GM23338 (cell line): ENCODE measurements at regions not wholly inside any gene's neighbourhood (a gene's known extent, or its start where the extent isn't known, plus 50 kb on each side); places are given as distances from the start of the nearest gene placed in this dataset.

Source experiments
- ATAC-seq: fragments of 200-7000 bp; cut with Tn5 transposase; 3 replicates; pipeline ENCODE4 v1.9.1; 2020
- DNase-seq: peaks from one replicate; pipeline ENCODE4 v3.0.0-alpha.2; 2015; ENCODE audit warnings: low spot score
- H2AFZ ChIP-seq: fragments of 200-600 bp; sonication (generic); 2 replicates; pipeline ENCODE4 v1.8.0; 2016; ENCODE audit warnings: antibody characterized with exemption, mild to moderate bottlenecking, moderate library complexity
- H3F3A ChIP-seq: fragments of 200-600 bp; sonication (generic); replicated peaks from 2 replicates; pipeline ENCODE4 v1.8.0; 2017; ENCODE audit warnings: antibody characterized with exemption, mixed run types, low read depth
- H3K27ac ChIP-seq: fragments of 200-600 bp; sonication (generic); 2 replicates; pipeline ENCODE4 v1.6.1; 2016; ENCODE audit warnings: low read depth
- H3K27me3 ChIP-seq: fragments of 200-600 bp; sonication (generic); 2 replicates; pipeline ENCODE4 v1.8.0; 2016; ENCODE audit warnings: mild to moderate bottlenecking, mixed run types, moderate library complexity; ENCODE audit not compliant: insufficient read depth
- H3K36me3 ChIP-seq: fragments of 200-600 bp; sonication (generic); 2 replicates; pipeline ENCODE4 v1.8.0; 2016; ENCODE audit warnings: mild to moderate bottlenecking; ENCODE audit not compliant: insufficient read depth
- H3K4me1 ChIP-seq: fragments of 200-600 bp; sonication (generic); 2 replicates; pipeline ENCODE4 v1.8.0; 2016; ENCODE audit warnings: mild to moderate bottlenecking, moderate library complexity; ENCODE audit not compliant: insufficient read depth
- H3K4me2 ChIP-seq: fragments of 200-600 bp; sonication (generic); 2 replicates; pipeline ENCODE4 v1.7.1; 2017; ENCODE audit warnings: mixed run types
- H3K4me3 ChIP-seq: fragments of 200-600 bp; sonication (generic); 2 replicates; pipeline ENCODE4 v1.6.1; 2016; ENCODE audit warnings: mixed run types
- H3K79me2 ChIP-seq: fragments of 200-600 bp; sonication (generic); replicated peaks from 2 replicates; pipeline ENCODE4 v1.8.0; 2017; ENCODE audit warnings: mild to moderate bottlenecking; ENCODE audit not compliant: insufficient read depth
- H3K9me2 ChIP-seq: fragments of 200-600 bp; sonication (generic); 2 replicates; pipeline ENCODE4 v1.8.0; 2017; ENCODE audit not compliant: insufficient read depth
- H4K20me1 ChIP-seq: fragments of 200-600 bp; sonication (generic); replicated peaks from 2 replicates; pipeline ENCODE4 v1.8.0; 2017; ENCODE audit warnings: mild to moderate bottlenecking; ENCODE audit not compliant: insufficient read depth
- H3K27ac Mint-ChIP-seq: 2 replicates; pipeline ENCODE4 v1.8.0; 2020; ENCODE audit warnings: inconsistent platforms, mild to moderate bottlenecking, moderate library complexity, mixed read lengths
- H3K27me3 Mint-ChIP-seq: 3 replicates; pipeline ENCODE4 v1.8.0; 2022; ENCODE audit warnings: low read depth, mild to moderate bottlenecking, moderate library complexity, mixed read lengths, inconsistent platforms; ENCODE audit not compliant: insufficient read depth, poor library complexity
- H3K36me3 Mint-ChIP-seq: 3 replicates; pipeline ENCODE4 v1.8.0; 2021; ENCODE audit warnings: low read depth, mild to moderate bottlenecking, inconsistent platforms, moderate library complexity, mixed read lengths
- H3K4me1 Mint-ChIP-seq: 3 replicates; pipeline ENCODE4 v1.8.0; 2020; ENCODE audit warnings: mild to moderate bottlenecking, inconsistent platforms, mixed read lengths
- H3K4me3 Mint-ChIP-seq: 3 replicates; pipeline ENCODE4 v1.8.0; 2021; ENCODE audit warnings: moderate library complexity, mild to moderate bottlenecking, inconsistent platforms, mixed read lengths
- H3K9me3 Mint-ChIP-seq: 3 replicates; pipeline ENCODE4 v1.8.0; 2020; ENCODE audit warnings: moderate library complexity, mild to moderate bottlenecking, inconsistent platforms, mixed read lengths
- CTCF ChIP-seq, 2 experiments: fragments of 200-600 bp in 1 of 2; sonication (generic) in 1 of 2; conservative IDR thresholded peaks; 2 replicates each; pipeline versions ENCODE4 v1.5.1 to v1.6.1; 2016 to 2017; ENCODE audit warnings: antibody characterized with exemption in 2 of 2, low read depth in 2 of 2, mild to moderate bottlenecking in 2 of 2, moderate library complexity in 1 of 2
- ETS1 ChIP-seq: IDR thresholded peaks from 2 replicates; pipeline ENCODE4 v1.6.1; 2016; ENCODE audit warnings: antibody characterized with exemption
- EZH2 ChIP-seq: fragments of 200-600 bp; sonication (generic); IDR thresholded peaks from one replicate; pipeline ENCODE4 v1.8.0; 2017; ENCODE audit warnings: antibody characterized with exemption, mild to moderate bottlenecking, low read depth; ENCODE audit not compliant: unreplicated experiment
- EZH2phosphoT487 ChIP-seq: fragments of 200-600 bp; sonication (generic); IDR thresholded peaks from one replicate; pipeline ENCODE4 v1.8.1; 2018; ENCODE audit warnings: antibody characterized with exemption; ENCODE audit not compliant: unreplicated experiment
- TF ChIP-seq, protein P1 (sequence below): fragments of 250-450 bp; sonication (Bioruptor Pico); IDR thresholded peaks from 2 replicates; pipeline ENCODE4 v1.5.0; 2020; ENCODE audit warnings: mild to moderate bottlenecking, moderate library complexity
- TF ChIP-seq, protein P2 (sequence below): IDR thresholded peaks from one replicate; pipeline ENCODE4 v1.6.1; 2018; ENCODE audit warnings: antibody characterized with exemption; ENCODE audit not compliant: unreplicated experiment

GRCh38 chr6:2360716-2361115 is 115.3 kb upstream of the GMDS start:
- Mint-ChIP-seq H3K27ac (no peak overlapping the region), H3K4me1 (no peaks in the 10 kb centered on the region; the same call in 2 of the 3 replicates), H3K27me3 (peaks cover 2% of the 10 kb centered on the region), H3K36me3 (no peaks in the 10 kb centered on the region), H3K9me3 (no peaks in the 10 kb centered on the region), H3K4me3 (no peak overlapping the region)
- Histone ChIP-seq H3K79me2 (no peaks in the 10 kb centered on the region), H3K27me3 (no peaks in the 10 kb centered on the region), H2AFZ (no peak overlapping the region), H3K36me3 (no peaks in the 10 kb centered on the region), H3K4me2 (no peak overlapping the region), H3K27ac (no peak overlapping the region), H3K4me1 (0 out of 2 replicates have a peak, but pooled peaks cover 4% of the 10 kb centered on the region), H3K9me2 (no peaks in the 10 kb centered on the region), H3K4me3 (no peak overlapping the region), H3F3A (no peaks in the 10 kb centered on the region), H4K20me1 (no peaks in the 10 kb centered on the region)
- TF ChIP-seq, protein P1, sequence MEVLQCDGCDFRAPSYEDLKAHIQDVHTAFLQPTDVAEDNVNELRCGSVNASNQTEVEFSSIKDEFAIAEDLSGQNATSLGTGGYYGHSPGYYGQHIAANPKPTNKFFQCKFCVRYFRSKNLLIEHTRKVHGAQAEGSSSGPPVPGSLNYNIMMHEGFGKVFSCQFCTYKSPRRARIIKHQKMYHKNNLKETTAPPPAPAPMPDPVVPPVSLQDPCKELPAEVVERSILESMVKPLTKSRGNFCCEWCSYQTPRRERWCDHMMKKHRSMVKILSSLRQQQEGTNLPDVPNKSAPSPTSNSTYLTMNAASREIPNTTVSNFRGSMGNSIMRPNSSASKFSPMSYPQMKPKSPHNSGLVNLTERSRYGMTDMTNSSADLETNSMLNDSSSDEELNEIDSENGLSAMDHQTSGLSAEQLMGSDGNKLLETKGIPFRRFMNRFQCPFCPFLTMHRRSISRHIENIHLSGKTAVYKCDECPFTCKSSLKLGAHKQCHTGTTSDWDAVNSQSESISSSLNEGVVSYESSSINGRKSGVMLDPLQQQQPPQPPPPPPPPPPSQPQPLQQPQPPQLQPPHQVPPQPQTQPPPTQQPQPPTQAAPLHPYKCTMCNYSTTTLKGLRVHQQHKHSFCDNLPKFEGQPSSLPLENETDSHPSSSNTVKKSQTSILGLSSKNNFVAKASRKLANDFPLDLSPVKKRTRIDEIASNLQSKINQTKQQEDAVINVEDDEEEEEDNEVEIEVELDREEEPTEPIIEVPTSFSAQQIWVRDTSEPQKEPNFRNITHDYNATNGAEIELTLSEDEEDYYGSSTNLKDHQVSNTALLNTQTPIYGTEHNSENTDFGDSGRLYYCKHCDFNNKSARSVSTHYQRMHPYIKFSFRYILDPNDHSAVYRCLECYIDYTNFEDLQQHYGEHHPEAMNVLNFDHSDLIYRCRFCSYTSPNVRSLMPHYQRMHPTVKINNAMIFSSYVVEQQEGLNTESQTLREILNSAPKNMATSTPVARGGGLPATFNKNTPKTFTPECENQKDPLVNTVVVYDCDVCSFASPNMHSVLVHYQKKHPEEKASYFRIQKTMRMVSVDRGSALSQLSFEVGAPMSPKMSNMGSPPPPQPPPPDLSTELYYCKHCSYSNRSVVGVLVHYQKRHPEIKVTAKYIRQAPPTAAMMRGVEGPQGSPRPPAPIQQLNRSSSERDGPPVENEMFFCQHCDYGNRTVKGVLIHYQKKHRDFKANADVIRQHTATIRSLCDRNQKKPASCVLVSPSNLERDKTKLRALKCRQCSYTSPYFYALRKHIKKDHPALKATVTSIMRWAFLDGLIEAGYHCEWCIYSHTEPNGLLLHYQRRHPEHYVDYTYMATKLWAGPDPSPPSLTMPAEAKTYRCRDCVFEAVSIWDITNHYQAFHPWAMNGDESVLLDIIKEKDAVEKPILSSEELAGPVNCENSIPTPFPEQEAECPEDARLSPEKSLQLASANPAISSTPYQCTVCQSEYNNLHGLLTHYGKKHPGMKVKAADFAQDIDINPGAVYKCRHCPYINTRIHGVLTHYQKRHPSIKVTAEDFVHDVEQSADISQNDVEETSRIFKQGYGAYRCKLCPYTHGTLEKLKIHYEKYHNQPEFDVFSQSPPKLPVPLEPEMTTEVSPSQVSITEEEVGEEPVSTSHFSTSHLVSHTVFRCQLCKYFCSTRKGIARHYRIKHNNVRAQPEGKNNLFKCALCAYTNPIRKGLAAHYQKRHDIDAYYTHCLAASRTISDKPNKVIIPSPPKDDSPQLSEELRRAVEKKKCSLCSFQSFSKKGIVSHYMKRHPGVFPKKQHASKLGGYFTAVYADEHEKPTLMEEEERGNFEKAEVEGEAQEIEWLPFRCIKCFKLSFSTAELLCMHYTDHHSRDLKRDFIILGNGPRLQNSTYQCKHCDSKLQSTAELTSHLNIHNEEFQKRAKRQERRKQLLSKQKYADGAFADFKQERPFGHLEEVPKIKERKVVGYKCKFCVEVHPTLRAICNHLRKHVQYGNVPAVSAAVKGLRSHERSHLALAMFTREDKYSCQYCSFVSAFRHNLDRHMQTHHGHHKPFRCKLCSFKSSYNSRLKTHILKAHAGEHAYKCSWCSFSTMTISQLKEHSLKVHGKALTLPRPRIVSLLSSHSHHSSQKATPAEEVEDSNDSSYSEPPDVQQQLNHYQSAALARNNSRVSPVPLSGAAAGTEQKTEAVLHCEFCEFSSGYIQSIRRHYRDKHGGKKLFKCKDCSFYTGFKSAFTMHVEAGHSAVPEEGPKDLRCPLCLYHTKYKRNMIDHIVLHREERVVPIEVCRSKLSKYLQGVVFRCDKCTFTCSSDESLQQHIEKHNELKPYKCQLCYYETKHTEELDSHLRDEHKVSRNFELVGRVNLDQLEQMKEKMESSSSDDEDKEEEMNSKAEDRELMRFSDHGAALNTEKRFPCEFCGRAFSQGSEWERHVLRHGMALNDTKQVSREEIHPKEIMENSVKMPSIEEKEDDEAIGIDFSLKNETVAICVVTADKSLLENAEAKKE (CRISPR knock-in tag), result no peak
- no peak for TF ChIP-seq CTCF (conservative IDR thresholded peaks at IDR 0.05; ENCODE audit: low read depth in 2 of 2)
- no peak for TF ChIP-seq EZH2
- TF ChIP-seq, protein P2, sequence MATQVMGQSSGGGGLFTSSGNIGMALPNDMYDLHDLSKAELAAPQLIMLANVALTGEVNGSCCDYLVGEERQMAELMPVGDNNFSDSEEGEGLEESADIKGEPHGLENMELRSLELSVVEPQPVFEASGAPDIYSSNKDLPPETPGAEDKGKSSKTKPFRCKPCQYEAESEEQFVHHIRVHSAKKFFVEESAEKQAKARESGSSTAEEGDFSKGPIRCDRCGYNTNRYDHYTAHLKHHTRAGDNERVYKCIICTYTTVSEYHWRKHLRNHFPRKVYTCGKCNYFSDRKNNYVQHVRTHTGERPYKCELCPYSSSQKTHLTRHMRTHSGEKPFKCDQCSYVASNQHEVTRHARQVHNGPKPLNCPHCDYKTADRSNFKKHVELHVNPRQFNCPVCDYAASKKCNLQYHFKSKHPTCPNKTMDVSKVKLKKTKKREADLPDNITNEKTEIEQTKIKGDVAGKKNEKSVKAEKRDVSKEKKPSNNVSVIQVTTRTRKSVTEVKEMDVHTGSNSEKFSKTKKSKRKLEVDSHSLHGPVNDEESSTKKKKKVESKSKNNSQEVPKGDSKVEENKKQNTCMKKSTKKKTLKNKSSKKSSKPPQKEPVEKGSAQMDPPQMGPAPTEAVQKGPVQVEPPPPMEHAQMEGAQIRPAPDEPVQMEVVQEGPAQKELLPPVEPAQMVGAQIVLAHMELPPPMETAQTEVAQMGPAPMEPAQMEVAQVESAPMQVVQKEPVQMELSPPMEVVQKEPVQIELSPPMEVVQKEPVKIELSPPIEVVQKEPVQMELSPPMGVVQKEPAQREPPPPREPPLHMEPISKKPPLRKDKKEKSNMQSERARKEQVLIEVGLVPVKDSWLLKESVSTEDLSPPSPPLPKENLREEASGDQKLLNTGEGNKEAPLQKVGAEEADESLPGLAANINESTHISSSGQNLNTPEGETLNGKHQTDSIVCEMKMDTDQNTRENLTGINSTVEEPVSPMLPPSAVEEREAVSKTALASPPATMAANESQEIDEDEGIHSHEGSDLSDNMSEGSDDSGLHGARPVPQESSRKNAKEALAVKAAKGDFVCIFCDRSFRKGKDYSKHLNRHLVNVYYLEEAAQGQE, result no peak
- no peak for TF ChIP-seq EZH2phosphoT487
- TF ChIP-seq ETS1, result no peak
- no peak for DNase-seq
- no peak for ATAC-seq
